ENCODE measurements at regions not wholly inside any gene's neighbourhood (a gene's known extent, or its start where the extent isn't known, plus 50 kb on each side); places are given as distances from the start of the nearest gene placed in this dataset.

DNA sequence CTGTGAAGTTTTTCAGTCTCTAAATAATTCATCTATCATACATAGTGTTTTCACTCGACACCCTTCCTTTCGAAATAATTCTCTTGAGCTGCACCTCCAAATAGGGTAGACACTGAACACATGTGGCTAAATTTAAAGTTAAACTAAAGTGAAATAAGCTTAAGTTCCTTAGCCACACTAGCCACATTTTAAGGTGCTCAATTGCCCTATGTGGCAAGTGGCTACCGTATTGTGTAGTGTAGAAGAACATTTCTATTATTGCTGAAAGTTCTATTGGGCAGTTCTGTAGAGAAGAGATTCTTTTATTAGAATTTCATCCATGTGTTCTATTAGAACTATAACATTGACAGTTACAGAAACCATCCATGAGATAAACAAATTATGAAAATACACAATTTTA lies 107.0 kb upstream of the CTSO start:
- TF ChIP-seq, protein P1, sequence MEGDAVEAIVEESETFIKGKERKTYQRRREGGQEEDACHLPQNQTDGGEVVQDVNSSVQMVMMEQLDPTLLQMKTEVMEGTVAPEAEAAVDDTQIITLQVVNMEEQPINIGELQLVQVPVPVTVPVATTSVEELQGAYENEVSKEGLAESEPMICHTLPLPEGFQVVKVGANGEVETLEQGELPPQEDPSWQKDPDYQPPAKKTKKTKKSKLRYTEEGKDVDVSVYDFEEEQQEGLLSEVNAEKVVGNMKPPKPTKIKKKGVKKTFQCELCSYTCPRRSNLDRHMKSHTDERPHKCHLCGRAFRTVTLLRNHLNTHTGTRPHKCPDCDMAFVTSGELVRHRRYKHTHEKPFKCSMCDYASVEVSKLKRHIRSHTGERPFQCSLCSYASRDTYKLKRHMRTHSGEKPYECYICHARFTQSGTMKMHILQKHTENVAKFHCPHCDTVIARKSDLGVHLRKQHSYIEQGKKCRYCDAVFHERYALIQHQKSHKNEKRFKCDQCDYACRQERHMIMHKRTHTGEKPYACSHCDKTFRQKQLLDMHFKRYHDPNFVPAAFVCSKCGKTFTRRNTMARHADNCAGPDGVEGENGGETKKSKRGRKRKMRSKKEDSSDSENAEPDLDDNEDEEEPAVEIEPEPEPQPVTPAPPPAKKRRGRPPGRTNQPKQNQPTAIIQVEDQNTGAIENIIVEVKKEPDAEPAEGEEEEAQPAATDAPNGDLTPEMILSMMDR (IDR thresholded peaks at IDR 0.05; ENCODE audit: low read depth, low read length): no peak
- no peak for DNase-seq (ENCODE audit: low read depth in 2 of 2)
- H3K4me3 ChIP-seq (replicated peaks in 1 of 2; ENCODE audit: low read depth in 2 of 2, low read length in 2 of 2): no peak overlapping the region

DNA sequence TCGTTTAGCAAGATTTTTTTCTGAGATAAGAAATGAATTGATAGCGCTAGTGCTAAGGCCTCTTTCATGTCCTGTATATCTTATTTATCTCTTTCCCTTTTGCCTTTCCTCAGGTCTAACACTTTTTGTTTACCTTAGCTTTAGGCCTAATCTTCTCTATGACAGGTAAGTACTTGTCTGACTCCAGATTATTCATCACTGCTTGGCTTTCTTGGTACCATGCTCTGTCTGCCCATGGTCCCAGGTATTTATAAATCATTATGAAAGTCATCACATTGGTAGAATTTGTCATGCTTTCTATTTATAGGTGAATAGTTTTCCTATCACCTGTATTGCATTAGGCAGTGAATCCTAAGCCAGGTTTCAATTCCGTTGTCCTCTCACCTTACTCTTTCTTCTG lies 99.5 kb upstream of the CTSO start:
- no peak overlapping the region for H3K4me3 ChIP-seq (replicated peaks in 1 of 2; ENCODE audit: low read depth in 2 of 2, low read length in 2 of 2)
- TF ChIP-seq, protein P1 (IDR thresholded peaks at IDR 0.05; ENCODE audit: low read depth, low read length): no peak
- DNase-seq (ENCODE audit: low read depth in 2 of 2): no peak

GRCh38 chr4:156052116-156052515 lies 98.5 kb upstream of the CTSO start:
- TF ChIP-seq, protein P1 (IDR thresholded peaks at IDR 0.05; ENCODE audit: low read depth, low read length): no peak

DNA sequence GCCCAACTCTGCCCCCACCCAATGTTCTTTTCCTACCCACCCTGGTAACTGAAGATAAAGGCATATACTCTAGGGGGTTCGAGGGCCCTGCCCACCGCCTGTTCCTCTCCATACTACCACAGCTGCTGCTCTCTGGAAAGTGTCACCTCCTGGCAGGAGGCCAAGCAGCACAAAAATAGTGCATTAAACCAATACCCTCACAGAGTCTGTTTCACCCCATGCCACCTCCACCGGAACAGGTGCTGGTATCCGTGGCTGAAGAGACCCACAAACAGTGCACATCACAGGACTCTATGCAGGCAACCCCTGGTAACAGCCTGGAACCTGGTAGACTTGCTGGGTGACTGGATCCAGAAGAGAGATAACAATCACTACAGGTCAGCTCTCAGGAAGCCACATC lies 85.1 kb upstream of the CTSO start:
- TF ChIP-seq, protein P1 (IDR thresholded peaks at IDR 0.05; ENCODE audit: low read depth, low read length): no peak
- DNase-seq (ENCODE audit: low read depth in 2 of 2): no peak
- no peak overlapping the region for H3K4me3 ChIP-seq (replicated peaks in 1 of 2; ENCODE audit: low read depth in 2 of 2, low read length in 2 of 2)

More at GRCh38 chr4:156052116-156052515, 98.5 kb upstream of the CTSO start:
- H3K4me3 ChIP-seq (replicated peaks in 1 of 2; ENCODE audit: low read depth in 2 of 2, low read length in 2 of 2): no peak overlapping the region
- DNase-seq (ENCODE audit: low read depth in 2 of 2): no peak

GRCh38 chr4:156036496-156036895 lies 82.8 kb upstream of the CTSO start:
- H3K4me3 ChIP-seq (replicated peaks in 1 of 2; ENCODE audit: low read depth in 2 of 2, low read length in 2 of 2): no peak overlapping the region
- TF ChIP-seq, protein P1 (IDR thresholded peaks at IDR 0.05; ENCODE audit: low read depth, low read length): no peak
- DNase-seq (ENCODE audit: low read depth in 2 of 2): no peak

GRCh38 chr4:156029691-156030090 lies 76.0 kb upstream of the CTSO start:
- TF ChIP-seq, protein P1 (IDR thresholded peaks at IDR 0.05; ENCODE audit: low read depth, low read length): no peak
- no peak overlapping the region for H3K4me3 ChIP-seq (replicated peaks in 1 of 2; ENCODE audit: low read depth in 2 of 2, low read length in 2 of 2)
- no peak for DNase-seq (ENCODE audit: low read depth in 2 of 2)

- no peak for DNase-seq (ENCODE audit: low read depth in 2 of 2)
- TF ChIP-seq, protein P1 (IDR thresholded peaks at IDR 0.05; ENCODE audit: low read depth, low read length): no peak
- no peak overlapping the region for H3K4me3 ChIP-seq (replicated peaks in 1 of 2; ENCODE audit: low read depth in 2 of 2, low read length in 2 of 2)
Measured at GRCh38 chr4:156021298-156021697, 67.6 kb upstream of the CTSO start.
